Spleen (tissue), 11 donors: ENCODE measurements at regions not wholly inside any gene's neighbourhood (a gene's known extent, or its start where the extent isn't known, plus 50 kb on each side); places are given as distances from the start of the nearest gene placed in this dataset.

Experiments
- DNase-seq: peaks from one replicate; pipeline ENCODE4 v3.0.0-alpha.2; 2020
- H3K27ac ChIP-seq, 8 donors: fragments of 200-600 bp; sonication (generic) in 7 of 8; 1 replicate in 4 of 8; 2 replicates in 4 of 8; pipeline versions ENCODE4 v1.5.0 to v1.8.0; 2016 to 2021; ENCODE audit warnings: inconsistent platforms in 4 of 8, mild to moderate bottlenecking in 4 of 8, moderate library complexity in 1 of 8
- H3K27me3 ChIP-seq, 7 donors: fragments of 200-600 bp; sonication (generic) in 6 of 7; replicated peaks in 1 of 7; 1 replicate in 4 of 7; 2 replicates in 3 of 7; pipeline versions ENCODE4 v1.5.0 to v1.8.0; 2016 to 2021; ENCODE audit warnings: inconsistent platforms in 3 of 7, mild to moderate bottlenecking in 1 of 7
- H3K36me3 ChIP-seq, 6 donors: fragments of 200-600 bp; sonication (generic) in 5 of 6; 1 replicate in 4 of 6; 2 replicates in 2 of 6; pipeline versions ENCODE4 v1.5.0 to v1.8.0; 2016 to 2021; ENCODE audit warnings: inconsistent platforms in 2 of 6
- H3K4me1 ChIP-seq, 6 donors: fragments of 200-600 bp; sonication (generic) in 5 of 6; 1 replicate in 3 of 6; 2 replicates in 3 of 6; pipeline versions ENCODE4 v1.5.0 to v1.8.0; 2016 to 2021; ENCODE audit warnings: inconsistent platforms in 3 of 6
- H3K4me3 ChIP-seq, 8 donors: fragments of 200-600 bp; sonication (generic) in 7 of 8; 1 replicate in 4 of 8; 2 replicates in 4 of 8; pipeline versions ENCODE4 v1.5.0 to v1.8.0; 2016 to 2021; ENCODE audit warnings: inconsistent platforms in 4 of 8, mild to moderate bottlenecking in 4 of 8, moderate library complexity in 2 of 8
- H3K9me3 ChIP-seq, 8 donors: fragments of 200-600 bp; sonication (generic) in 7 of 8; 1 replicate in 4 of 8; 2 replicates in 4 of 8; pipeline versions ENCODE4 v1.5.0 to v1.8.0; 2016 to 2021; ENCODE audit warnings: inconsistent platforms in 4 of 8
- CTCF ChIP-seq, 11 experiments: fragments of 200-600 bp in 7 of 11; fragments of 450-650 bp in 4 of 11; sonication (generic) in 4 of 11; IDR thresholded peaks in 8 of 11; conservative IDR thresholded peaks in 3 of 11; 1 replicate in 7 of 11; 2 replicates in 4 of 11; pipeline versions ENCODE4 v1.4.0 to v1.8.0; 2016 to 2021; ENCODE audit warnings: antibody characterized with exemption in 11 of 11, inconsistent platforms in 4 of 11, mild to moderate bottlenecking in 1 of 11
- POLR2A ChIP-seq, 3 donors: fragments of 450-650 bp; IDR thresholded peaks; one replicate each; pipeline ENCODE4 v1.5.1; 2017; ENCODE audit warnings: antibody characterized with exemption in 3 of 3, mild to moderate bottlenecking in 1 of 3
- POLR2AphosphoS5 ChIP-seq, 3 donors: sonication (generic); formaldehyde crosslinking; IDR thresholded peaks; one replicate each; pipeline ENCODE4 v1.5.1; 2017; ENCODE audit warnings: antibody characterized with exemption in 3 of 3
- WGBS, 5 donors: extraction: QIAGEN DNeasy Blood & Tissue Kit in 3 of 5; methylation state at CpG; one replicate each; pipeline versions ENCODE4 v1.1.5 to v1.1.7; 2013 to 2018; 5-methylcytosine and 5-hydroxymethylcytosine counted together
- intact Hi-C: fragments of 100-400 bp; cut with DNase I; formaldehyde crosslinking; loops from one replicate; pipeline ENCODE4 v1.15.0; 2023; ENCODE audit warnings: low total_unique reads
- donor health status: healthy with polysubstance abuse.
- donor health status: DM: no; HTN: no; CAD: no; lungs with moderate emphysema.
- donor health status: DM: no; HTN: no; CAD: no.
- donor health status: Bipolar disorder and iron deficiency.
- donor health status: healthy.
- donor health status: DM: no; HTN: no; CAD: no.
- donor health status: DM: yes; HTN: yes; CAD: no.

GRCh38 chr10:81280497-81281479 is 594.2 kb upstream of the NRG3 start:
- Histone ChIP-seq H3K36me3 (no peaks in the 10 kb centered on the region), H3K27me3 (no peaks in the 10 kb centered on the region), H3K4me1 (no peaks in the 10 kb centered on the region), H3K9me3 (peaks cover 0 to 6% (median 0%) of the 10 kb centered on the region in 8 donors), H3K4me3 (no peak overlapping the region), H3K27ac (no peak overlapping the region)
- intact Hi-C loops = no loop called here
- TF ChIP-seq CTCF (IDR thresholded peaks at IDR 0.05 in 8 of 11, conservative IDR thresholded peaks at IDR 0.05 in 3 of 11) = no peak
- TF ChIP-seq POLR2A (IDR thresholded peaks at IDR 0.05) = no peak
- no peak for TF ChIP-seq POLR2AphosphoS5 (IDR thresholded peaks at IDR 0.05)
- WGBS, 5 donors = 50 to 72% (median 66%) methylated on average over 6 of the region's 6 CpGs
- DNase-seq = no peak

GRCh38 chr10:81288544-81288943 is 586.5 kb upstream of the NRG3 start:
- Histone ChIP-seq H3K4me1 (no peaks in the 10 kb centered on the region), H3K9me3 (peaks cover 0 to 38% (median 11%) of the 10 kb centered on the region in 8 donors), H3K36me3 (no peaks in the 10 kb centered on the region), H3K4me3 (no peak overlapping the region), H3K27ac (no peak overlapping the region), H3K27me3 (no peaks in the 10 kb centered on the region)
- intact Hi-C loops = no loop called here
- no peak for TF ChIP-seq CTCF (IDR thresholded peaks at IDR 0.05 in 8 of 11, conservative IDR thresholded peaks at IDR 0.05 in 3 of 11)
- TF ChIP-seq POLR2A (IDR thresholded peaks at IDR 0.05) = no peak
- no peak for TF ChIP-seq POLR2AphosphoS5 (IDR thresholded peaks at IDR 0.05)
- no peak for DNase-seq

GRCh38 chr10:81297292-81297691 is 577.7 kb upstream of the NRG3 start:
- Histone ChIP-seq H3K9me3 (peaks cover 0 to 23% (median 4%) of the 10 kb centered on the region in 8 donors), H3K4me3 (no peak overlapping the region), H3K4me1 (no peaks in the 10 kb centered on the region), H3K27me3 (no peaks in the 10 kb centered on the region), H3K36me3 (no peaks in the 10 kb centered on the region), H3K27ac (no peak overlapping the region)
- TF ChIP-seq POLR2AphosphoS5 (IDR thresholded peaks at IDR 0.05) (no peak), POLR2A (IDR thresholded peaks at IDR 0.05) (no peak), CTCF (IDR thresholded peaks at IDR 0.05 in 8 of 11, conservative IDR thresholded peaks at IDR 0.05 in 3 of 11) (no peak)
- WGBS, 5 donors = 82 to 92% (median 89%) methylated on average over 4 of the region's 4 CpGs
- intact Hi-C loops = no loop called here
- DNase-seq = no peak

GRCh38 chr10:81303656-81304055 is 571.3 kb upstream of the NRG3 start:
- H3K36me3 ChIP-seq = no peaks in the 10 kb centered on the region
- no peak overlapping the region for H3K27ac ChIP-seq
- H3K27me3 ChIP-seq = no peaks in the 10 kb centered on the region
- intact Hi-C loops = no loop called here
- 59 to 76% (median 66%) methylated on average over 1 of the region's 1 CpG for WGBS, 5 donors
- H3K9me3 ChIP-seq = peaks cover 0 to 40% (median 9%) of the 10 kb centered on the region in 8 donors
- no peak for DNase-seq
- H3K4me1 ChIP-seq = no peaks in the 10 kb centered on the region
- H3K4me3 ChIP-seq = no peak overlapping the region
- TF ChIP-seq POLR2AphosphoS5 (IDR thresholded peaks at IDR 0.05) (no peak), POLR2A (IDR thresholded peaks at IDR 0.05) (no peak), CTCF (IDR thresholded peaks at IDR 0.05 in 8 of 11, conservative IDR thresholded peaks at IDR 0.05 in 3 of 11) (no peak)
